K562 (cell line): ENCODE measurements at regions not wholly inside any gene's neighbourhood (a gene's known extent, or its start where the extent isn't known, plus 50 kb on each side); places are given as distances from the start of the nearest gene placed in this dataset.

Experiments used
- ATAC-seq: fragments of 200-7000 bp; cut with Tn5 transposase; 3 replicates; pipeline ENCODE4 v1.9.1; 2020; ENCODE audit warnings: moderate library complexity
- BruUV-seq: library from RNA; stranded (reverse); fragments of 400-500 nt; replicated peaks from 2 replicates; lab custom pipeline; 2021; lab: Mats Ljungman, UMichigan
- CTCF ChIA-PET: fragments of 300-600 bp; formaldehyde crosslinking; extraction: SDS; loops from one replicate; lab custom pipeline; 2021; ENCODE audit warnings: low intra/inter-chr PET ratio; lab: Yijun Ruan, JAX
- POLR2A ChIA-PET: fragments of 300-600, 350-650 bp; sonication (Branson Sonifier 250); formaldehyde crosslinking; extraction: SDS; loops from one replicate; lab custom pipeline; 2021; ENCODE audit warnings: antibody characterized with exemption, inconsistent platforms; lab: Yijun Ruan, JAX
- DNase-seq, 4 experiments: peaks; one replicate each; pipeline versions ENCODE4 v3.0.0 to v3.0.0-alpha.2; 2011 to 2018; ENCODE audit warnings: low spot score in 3 of 4, mixed read lengths in 3 of 4; ENCODE audit errors: extremely low read depth in 1 of 4
- FAIRE-seq: peaks from 2 replicates; lab custom pipeline; 2011; peaks lifted over from hg19 to GRCh38; lab: Jason Lieb, UNC
- H2AFZ ChIP-seq: 2 replicates; pipeline ENCODE4 v1.6.0; 2011; ENCODE audit warnings: low read depth, low read length, control low read depth, inconsistent platforms
- H3K27ac ChIP-seq: fragments of 200-600 bp; 3 replicates; pipeline ENCODE4 v1.8.0; 2011; ENCODE audit warnings: low read depth, mild to moderate bottlenecking, control low read depth, inconsistent platforms, low read length, moderate library complexity, mixed read lengths; ENCODE audit errors: extremely low read depth
- H3K27me3 ChIP-seq, 2 experiments: fragments of 300-600 bp in 1 of 2; 2 replicates in 1 of 2; 3 replicates in 1 of 2; pipeline versions ENCODE4 v1.6.0 to v1.8.0; 2011; ENCODE audit warnings: inconsistent platforms in 2 of 2, low read length in 2 of 2, mild to moderate bottlenecking in 1 of 2, mixed read lengths in 1 of 2, moderate library complexity in 1 of 2; ENCODE audit not compliant: control insufficient read depth in 2 of 2, insufficient read depth in 2 of 2
- H3K36me3 ChIP-seq: fragments of 300-600 bp; 3 replicates; pipeline ENCODE4 v1.8.0; 2011; ENCODE audit warnings: mild to moderate bottlenecking, low read length, inconsistent platforms; ENCODE audit not compliant: control insufficient read depth, insufficient read depth
- H3K4me1 ChIP-seq, 2 experiments: fragments of 200-600 bp in 1 of 2; replicated peaks in 1 of 2; 2 replicates in 1 of 2; 3 replicates in 1 of 2; pipeline versions ENCODE4 v1.5.1 to v1.8.0; 2011; ENCODE audit warnings: inconsistent platforms in 2 of 2, low read length in 2 of 2, mild to moderate bottlenecking in 1 of 2, mixed read lengths in 1 of 2, moderate library complexity in 1 of 2; ENCODE audit not compliant: control insufficient read depth in 2 of 2, insufficient read depth in 2 of 2
- H3K4me2 ChIP-seq: 2 replicates; pipeline ENCODE4 v1.6.1; 2011; ENCODE audit warnings: low read length, control low read depth, inconsistent platforms, mixed read lengths; ENCODE audit not compliant: insufficient read depth
- H3K4me3 ChIP-seq: fragments of 200-600 bp; sonication (generic), shearing (Covaris generic); 2 replicates; pipeline ENCODE4 v1.5.1; 2016; ENCODE audit warnings: control low read depth, inconsistent platforms
- H3K79me2 ChIP-seq: fragments of 200-600 bp; 3 replicates; pipeline ENCODE4 v1.8.0; 2011; ENCODE audit warnings: low read length, inconsistent platforms; ENCODE audit not compliant: control insufficient read depth, insufficient read depth
- H3K9ac ChIP-seq, 2 experiments: 2 replicates each; pipeline versions ENCODE4 v1.6.0 to v1.6.1; 2011; ENCODE audit warnings: low read depth in 2 of 2, low read length in 2 of 2, control low read depth in 1 of 2, inconsistent platforms in 1 of 2, mild to moderate bottlenecking in 1 of 2, mixed read lengths in 1 of 2; ENCODE audit not compliant: insufficient read depth in 1 of 2
- H3K9me1 ChIP-seq: one replicate; pipeline ENCODE4 v1.6.0; 2011; ENCODE audit warnings: inconsistent platforms, mild to moderate bottlenecking, low read length, moderate library complexity; ENCODE audit not compliant: control insufficient read depth, insufficient read depth
- H3K9me3 ChIP-seq: replicated peaks from 2 replicates; pipeline ENCODE4 v1.5.1; 2011; ENCODE audit warnings: low read depth, low read length, inconsistent platforms; ENCODE audit not compliant: control insufficient read depth, insufficient read depth
- H4K20me1 ChIP-seq: replicated peaks from 2 replicates; pipeline ENCODE4 v1.6.1; 2011; ENCODE audit warnings: low read length, inconsistent platforms, mixed read lengths; ENCODE audit not compliant: control insufficient read depth, insufficient read depth
- C11orf30 ChIP-seq: fragments of 450-650 bp; IDR thresholded peaks from 2 replicates; pipeline ENCODE4 v1.6.1; 2016; ENCODE audit warnings: low read depth, mild to moderate bottlenecking
- CHD2 ChIP-seq: IDR thresholded peaks from 2 replicates; pipeline ENCODE4 v1.6.1; 2011; ENCODE audit warnings: low read depth, low read length
- FOXK2 ChIP-seq, 2 experiments: fragments of 450-650 bp; IDR thresholded peaks in 1 of 2; conservative IDR thresholded peaks in 1 of 2; 2 replicates each; pipeline ENCODE4 v1.6.1; 2016; ENCODE audit warnings: low read depth in 2 of 2, mild to moderate bottlenecking in 1 of 2
- GATAD2B ChIP-seq: fragments of 450-650 bp; IDR thresholded peaks from 2 replicates; pipeline ENCODE4 v1.6.1; 2017; ENCODE audit warnings: mild to moderate bottlenecking, borderline replicate concordance
- MAFF ChIP-seq: IDR thresholded peaks from 2 replicates; pipeline ENCODE4 v1.6.1; 2012; ENCODE audit warnings: low read length, improper control_type of control experiment
- MAFK ChIP-seq: IDR thresholded peaks from 2 replicates; pipeline ENCODE4 v1.6.1; 2011; ENCODE audit warnings: low read length, improper control_type of control experiment
- NFE2 ChIP-seq: IDR thresholded peaks from 2 replicates; pipeline ENCODE4 v1.6.1; 2014; ENCODE audit warnings: antibody characterized with exemption, low read depth
- PYGO2 ChIP-seq: fragments of 450-650 bp; IDR thresholded peaks from 2 replicates; pipeline ENCODE4 v1.6.1; 2016; ENCODE audit warnings: mild to moderate bottlenecking, missing genetic modification characterization, moderate library complexity, missing compliant biosample characterization
- ZNF431 ChIP-seq: sonication (generic); formaldehyde crosslinking; IDR thresholded peaks from 2 replicates; pipeline ENCODE4 v1.8.0; 2022; ENCODE audit warnings: mild to moderate bottlenecking, missing genetic modification reagents
- ZNF717 ChIP-seq: fragments of 250-450 bp; sonication (Bioruptor Pico); IDR thresholded peaks from 2 replicates; pipeline ENCODE4 v1.5.0; 2021
- WGBS: fragments of 100-300 bp; shearing (Covaris generic); methylation state at CpG from one replicate; pipeline ENCODE4 v1.1.6; 2016; ENCODE audit warnings: low coverage, mixed read lengths; ENCODE audit not compliant: insufficient coverage; ENCODE audit errors: missing lambda C conversion rate; 5-methylcytosine and 5-hydroxymethylcytosine counted together
- in situ Hi-C: fragments of 300-500 bp; cut with MboI; formaldehyde crosslinking; loops from 4 replicates; pipeline ENCODE4 v1.15.0; 2018; ENCODE audit warnings: inconsistent platforms, mixed read lengths
- intact Hi-C: fragments of 100-400 bp; cut with micrococcal nuclease; formaldehyde crosslinking; loops from 2 replicates; pipeline ENCODE4 v1.14.2; 2022
- TF ChIP-seq, protein P1 (sequence below): fragments of 250-450 bp; sonication (Bioruptor Pico); IDR thresholded peaks from 2 replicates; pipeline ENCODE4 v1.4.0; 2020; ENCODE audit warnings: mild to moderate bottlenecking
- TF ChIP-seq, protein P2 (sequence below): fragments of 450-650 bp; formaldehyde crosslinking; IDR thresholded peaks from 2 replicates; pipeline ENCODE4 v1.4.0; 2020; ENCODE audit warnings: mild to moderate bottlenecking, mixed read lengths

DNA sequence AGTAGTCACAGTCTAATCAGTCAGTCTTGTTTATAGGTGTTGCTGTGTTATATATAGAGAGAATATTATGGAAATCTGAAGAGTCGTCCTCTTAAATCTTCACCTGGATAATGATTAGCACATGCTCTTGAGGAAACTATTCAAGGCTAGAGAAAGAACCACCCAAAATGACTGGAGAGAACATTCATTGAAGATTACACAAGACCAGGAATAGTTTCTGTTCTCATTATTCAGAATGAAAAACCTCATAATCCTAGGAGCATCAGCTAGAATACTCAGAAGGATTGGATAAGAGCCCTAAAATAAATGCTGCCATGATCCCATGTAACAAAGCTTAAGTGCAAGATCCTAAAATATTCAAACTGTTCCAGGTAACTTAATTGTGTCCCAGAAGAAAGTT, 278.2 kb upstream of the PREP start:
- Histone ChIP-seq H3K9ac (no peak overlapping the region), H3K9me3 (no peaks in the 10 kb centered on the region)
- TF ChIP-seq ZNF717 (CRISPR knock-in tag): no peak
- TF ChIP-seq FOXK2 (conservative IDR thresholded peaks at IDR 0.05 in 1 of 2, IDR thresholded peaks at IDR 0.05 in 1 of 2; ENCODE audit: low read depth in 2 of 2): no peak
- no peak for TF ChIP-seq CHD2
- TF ChIP-seq PYGO2 (tag): no peak
- TF ChIP-seq, protein P1, sequence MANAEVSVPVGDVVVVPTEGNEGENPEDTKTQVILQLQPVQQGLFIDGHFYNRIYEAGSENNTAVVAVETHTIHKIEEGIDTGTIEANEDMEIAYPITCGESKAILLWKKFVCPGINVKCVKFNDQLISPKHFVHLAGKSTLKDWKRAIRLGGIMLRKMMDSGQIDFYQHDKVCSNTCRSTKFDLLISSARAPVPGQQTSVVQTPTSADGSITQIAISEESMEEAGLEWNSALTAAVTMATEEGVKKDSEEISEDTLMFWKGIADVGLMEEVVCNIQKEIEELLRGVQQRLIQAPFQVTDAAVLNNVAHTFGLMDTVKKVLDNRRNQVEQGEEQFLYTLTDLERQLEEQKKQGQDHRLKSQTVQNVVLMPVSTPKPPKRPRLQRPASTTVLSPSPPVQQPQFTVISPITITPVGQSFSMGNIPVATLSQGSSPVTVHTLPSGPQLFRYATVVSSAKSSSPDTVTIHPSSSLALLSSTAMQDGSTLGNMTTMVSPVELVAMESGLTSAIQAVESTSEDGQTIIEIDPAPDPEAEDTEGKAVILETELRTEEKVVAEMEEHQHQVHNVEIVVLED (CRISPR knock-in tag): no peak
- TF ChIP-seq, all 486 proteins: peak for 0
- FAIRE-seq: no peak
- Histone ChIP-seq H2AFZ (no peak overlapping the region), H3K4me1 (no peaks in the 10 kb centered on the region), H3K36me3 (no peaks in the 10 kb centered on the region), H3K79me2 (no peaks in the 10 kb centered on the region), H3K27me3 (no peaks in the 10 kb centered on the region), H3K4me2 (no peak overlapping the region), H3K27ac (no peak overlapping the region), H4K20me1 (no peaks in the 10 kb centered on the region), H3K4me3 (no peak overlapping the region), H3K9me1 (no peaks in the 10 kb centered on the region)
- 17% methylated on average over 1 of the region's 1 CpG for WGBS
- DNase-seq: no peak
- POLR2A ChIA-PET: no interaction called here
- in situ Hi-C loops: no loop called here
- intact Hi-C loops: no loop called here
- no peak for ATAC-seq
- no TSS peak for BruUV-seq
- CTCF ChIA-PET: no interaction called here

DNA sequence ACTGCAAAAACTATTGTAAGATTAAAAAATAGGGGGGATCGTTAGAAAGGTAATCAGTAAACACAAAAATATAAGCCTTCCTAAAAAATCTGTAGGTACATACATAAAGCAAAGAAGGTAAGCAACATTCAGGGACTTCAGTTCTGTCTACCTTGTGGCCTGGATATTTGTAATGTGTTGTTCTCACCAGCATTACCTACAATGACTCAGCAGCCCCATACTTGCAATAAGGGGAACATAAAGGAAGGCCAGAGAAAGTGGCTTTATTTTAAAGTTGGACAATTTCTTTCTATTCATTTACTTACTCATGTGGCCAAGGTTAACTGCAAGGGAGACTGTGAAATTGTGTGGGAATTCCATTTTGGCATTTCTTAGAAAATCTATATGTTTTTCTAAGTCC, 277.2 kb upstream of the PREP start:
- H3K36me3 ChIP-seq: no peaks in the 10 kb centered on the region
- no TSS peak for BruUV-seq
- no peaks in the 10 kb centered on the region for H3K4me1 ChIP-seq
- WGBS: 7% methylated on average over 1 of the region's 1 CpG
- H3K9me3 ChIP-seq: no peaks in the 10 kb centered on the region
- TF ChIP-seq NFE2: peak; percentile 82
- TF ChIP-seq, protein P2, sequence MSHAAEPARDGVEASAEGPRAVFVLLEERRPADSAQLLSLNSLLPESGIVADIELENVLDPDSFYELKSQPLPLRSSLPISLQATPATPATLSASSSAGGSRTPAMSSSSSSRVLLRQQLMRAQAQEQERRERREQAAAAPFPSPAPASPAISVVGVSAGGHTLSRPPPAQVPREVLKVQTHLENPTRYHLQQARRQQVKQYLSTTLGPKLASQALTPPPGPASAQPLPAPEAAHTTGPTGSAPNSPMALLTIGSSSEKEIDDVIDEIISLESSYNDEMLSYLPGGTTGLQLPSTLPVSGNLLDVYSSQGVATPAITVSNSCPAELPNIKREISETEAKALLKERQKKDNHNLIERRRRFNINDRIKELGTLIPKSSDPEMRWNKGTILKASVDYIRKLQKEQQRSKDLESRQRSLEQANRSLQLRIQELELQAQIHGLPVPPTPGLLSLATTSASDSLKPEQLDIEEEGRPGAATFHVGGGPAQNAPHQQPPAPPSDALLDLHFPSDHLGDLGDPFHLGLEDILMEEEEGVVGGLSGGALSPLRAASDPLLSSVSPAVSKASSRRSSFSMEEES (CRISPR knock-in tag): no peak
- peak; percentile 29; the same call in 1 of the 2 replicates for TF ChIP-seq MAFK
- TF ChIP-seq GATAD2B: no peak
- TF ChIP-seq C11orf30: peak; percentile 45; the same call in 1 of the 2 replicates
- TF ChIP-seq ZNF431 (CRISPR knock-in tag): no peak
- TF ChIP-seq MAFF: peak; percentile 27; the same call in 1 of the 2 replicates
- POLR2A ChIA-PET: no interaction called here
- H4K20me1 ChIP-seq: no peaks in the 10 kb centered on the region
- H3K4me2 ChIP-seq: no peak overlapping the region
- H3K4me3 ChIP-seq: no peak overlapping the region
- no peak overlapping the region for H2AFZ ChIP-seq
- no peaks in the 10 kb centered on the region for H3K9me1 ChIP-seq
- peaks cover 0 to 2% of the 10 kb centered on the region in 2 experiments; a peak in 1 of 5 replicates for H3K27me3 ChIP-seq
- in situ Hi-C loops: no loop called here
- no peak overlapping the region for H3K27ac ChIP-seq
- no peak for DNase-seq
- H3K79me2 ChIP-seq: no peaks in the 10 kb centered on the region
- FAIRE-seq: no peak
- CTCF ChIA-PET: no interaction called here
- H3K9ac ChIP-seq: no peak overlapping the region
- intact Hi-C loops: no loop called here
- no peak for ATAC-seq
